Fibroblast of skin of right quadriceps (primary cell): ENCODE measurements at regions not wholly inside any gene's neighbourhood (a gene's known extent, or its start where the extent isn't known, plus 50 kb on each side); places are given as distances from the start of the nearest gene placed in this dataset.
A peak's percentile ranks its signal among the peaks of the same experiment; 100 is the strongest.
"Not testable (repeated sequence)": the region's sequence is repeated elsewhere in the genome, so short reads cannot be mapped to it uniquely, and the experiment has no call there.

Source experiments
- DNase-seq: peaks from one replicate; pipeline ENCODE4 v3.0.0-alpha.2; 2013

GRCh38 chr6:126673749-126674148, 333.8 kb downstream of the CENPW start:
- DNase-seq = not testable (repeated sequence)

DNA sequence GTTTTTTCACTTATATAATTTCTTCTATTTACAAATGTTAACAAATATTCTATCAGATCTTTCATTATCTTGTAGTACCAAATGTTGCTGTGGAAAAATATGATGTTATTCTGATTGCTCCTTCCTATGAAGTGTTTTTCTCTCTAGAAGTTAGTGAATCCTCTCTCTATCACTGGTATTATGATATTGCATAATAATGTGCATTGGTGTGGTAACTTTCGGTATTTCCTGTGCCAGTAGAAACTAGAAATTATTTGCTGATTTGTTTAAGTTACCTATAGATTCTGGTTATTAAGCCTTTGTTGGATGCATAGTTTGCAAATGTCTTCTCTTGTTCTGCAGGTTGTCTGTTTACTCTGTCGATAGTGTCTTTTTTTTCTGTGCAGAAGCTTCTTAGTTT, 342.5 kb downstream of the CENPW start:
- no peak for DNase-seq

- no peak for DNase-seq
Observed at GRCh38 chr6:126685182-126685581, 345.3 kb downstream of the CENPW start.

- DNase-seq = peak; percentile 38
Observed at GRCh38 chr6:126696921-126697693, 357.2 kb downstream of the CENPW start.

DNA sequence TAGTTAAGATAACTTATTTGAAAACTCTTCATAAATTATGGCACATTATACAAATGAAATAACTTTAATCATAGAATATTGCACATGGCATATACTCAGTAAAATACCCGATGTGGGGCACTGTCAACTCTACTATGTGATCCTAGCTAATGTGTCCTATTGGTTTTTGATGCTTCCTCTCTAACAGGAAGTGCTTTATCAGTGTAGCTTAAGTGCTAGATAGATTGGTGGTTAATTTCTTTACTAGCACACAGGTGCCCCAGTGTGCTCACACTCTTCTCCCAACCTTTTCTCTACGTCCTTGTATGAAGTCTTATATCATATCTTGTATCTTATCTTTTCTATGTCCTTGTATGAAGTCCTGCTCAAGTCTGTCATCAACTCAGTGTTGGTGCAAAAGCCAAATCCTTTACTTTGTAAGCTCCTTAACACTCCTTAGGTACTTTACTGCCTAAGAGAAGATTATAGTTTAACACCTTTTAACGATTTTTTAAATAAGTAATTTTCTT, 358.9 kb downstream of the CENPW start:
- DNase-seq = no peak

DNA sequence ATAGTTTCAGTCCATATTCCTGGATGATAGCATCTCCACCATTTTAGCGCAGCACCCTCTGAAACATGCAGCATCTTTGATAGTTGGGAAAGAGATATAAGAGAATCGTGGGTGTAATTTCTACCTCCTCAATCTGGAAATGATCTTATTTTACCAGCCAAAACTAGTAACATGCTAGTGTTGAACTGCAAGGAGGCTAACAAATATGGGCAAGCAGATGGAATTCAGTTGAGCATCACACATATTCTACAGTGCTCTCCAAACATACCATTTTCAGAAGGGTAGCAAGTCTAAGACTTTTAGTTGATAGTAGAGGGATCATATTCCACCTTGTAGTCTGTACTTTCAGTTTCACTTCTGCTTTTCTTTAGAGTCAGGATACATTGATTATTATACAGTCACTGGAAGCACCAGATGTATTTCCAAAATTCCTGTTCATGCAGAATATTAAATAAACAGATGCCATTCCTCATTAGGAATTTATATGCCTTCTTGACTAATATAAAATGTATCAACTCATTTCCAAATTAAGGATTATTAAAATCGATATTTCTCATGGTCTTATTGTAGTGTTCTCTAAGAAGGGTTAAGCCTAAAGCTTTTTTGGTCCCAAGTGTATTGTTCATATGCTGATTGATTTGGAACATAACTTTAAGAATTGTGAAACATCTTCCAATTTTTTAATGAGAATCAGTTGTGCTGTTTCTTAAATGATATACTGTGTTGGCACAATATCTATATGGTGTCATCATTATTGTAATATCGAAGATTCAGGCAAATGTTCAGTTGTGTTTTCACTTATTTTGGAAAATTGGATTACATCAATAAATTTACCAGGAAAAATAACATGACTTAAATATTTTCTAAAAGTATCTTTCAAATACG, 362.0 kb downstream of the CENPW start:
- no peak for DNase-seq

DNA sequence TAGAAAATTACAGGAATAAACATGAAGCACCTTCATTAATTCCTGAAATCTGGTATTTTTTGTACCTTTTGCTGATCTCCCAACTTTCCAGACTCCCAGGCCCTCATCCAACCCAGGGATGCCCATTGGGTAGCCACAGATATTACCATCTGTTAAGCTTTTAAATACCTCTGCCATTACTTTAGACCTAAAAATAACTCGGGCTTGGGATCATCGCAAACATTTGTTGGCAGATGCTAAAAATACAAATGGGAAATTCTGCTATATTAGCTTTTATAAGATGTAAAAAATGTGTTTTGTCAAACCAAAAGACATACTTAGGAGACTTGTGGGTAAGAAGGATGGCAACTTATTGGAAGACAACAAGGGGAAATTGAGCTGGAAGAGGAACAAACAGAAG, 376.1 kb downstream of the CENPW start:
- peak; percentile 38 for DNase-seq

DNA sequence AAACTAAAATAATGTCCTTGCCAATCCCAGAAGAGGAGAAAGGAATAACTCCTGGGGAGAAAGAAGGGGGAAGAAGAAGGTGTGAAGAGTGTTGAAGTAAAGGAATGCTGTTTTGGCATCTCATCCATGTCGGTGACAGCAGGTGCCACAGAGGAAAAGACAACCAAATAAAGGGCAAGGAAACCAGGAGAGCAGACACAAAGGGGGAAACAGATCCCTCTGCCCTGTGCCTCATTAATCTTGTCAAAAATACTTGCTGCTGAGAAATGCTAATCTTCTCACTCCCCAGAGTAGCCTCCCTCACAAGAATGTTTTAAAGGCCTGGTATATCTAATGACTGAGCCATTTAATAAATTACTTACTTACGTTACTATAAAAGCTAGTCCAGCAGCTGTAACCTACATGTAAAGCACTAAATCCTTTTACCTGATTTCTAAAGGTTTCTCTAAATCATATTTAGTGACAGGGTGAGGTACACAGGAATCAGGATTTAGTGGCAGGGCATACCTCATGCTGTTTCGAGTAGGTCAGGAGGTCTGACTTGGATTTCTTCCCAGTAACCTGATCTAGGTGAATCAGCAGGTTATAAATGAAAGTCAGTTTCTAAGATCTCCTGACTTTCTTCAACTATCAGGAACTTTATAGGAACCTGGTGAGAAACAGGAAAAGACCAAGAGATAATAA, 377.1 kb downstream of the CENPW start:
- no peak for DNase-seq

GRCh38 chr6:126718600-126719327, 378.8 kb downstream of the CENPW start:
- no peak for DNase-seq

DNA sequence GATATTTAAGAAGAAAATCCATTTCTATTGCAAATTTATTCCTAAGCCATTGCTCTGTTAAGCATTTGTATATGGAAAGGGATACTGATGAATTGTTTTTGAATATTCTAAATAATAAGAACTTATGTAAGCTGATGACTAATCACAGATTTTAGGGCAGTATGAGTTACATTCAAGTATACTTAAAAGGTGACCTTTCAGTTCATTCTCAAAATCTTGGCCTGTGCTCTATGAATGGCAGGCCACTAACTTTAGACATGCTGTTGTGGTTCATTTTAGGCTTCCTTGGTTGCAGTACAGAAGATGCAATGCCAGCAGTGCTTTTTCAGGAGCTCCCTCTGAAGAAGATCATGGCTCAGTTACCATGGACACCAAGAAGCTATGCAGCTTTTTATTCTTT, 380.4 kb downstream of the CENPW start:
- DNase-seq = no peak

- peak; percentile 95 for DNase-seq
Observed at GRCh38 chr6:126721581-126722160, 381.8 kb downstream of the CENPW start.

DNA sequence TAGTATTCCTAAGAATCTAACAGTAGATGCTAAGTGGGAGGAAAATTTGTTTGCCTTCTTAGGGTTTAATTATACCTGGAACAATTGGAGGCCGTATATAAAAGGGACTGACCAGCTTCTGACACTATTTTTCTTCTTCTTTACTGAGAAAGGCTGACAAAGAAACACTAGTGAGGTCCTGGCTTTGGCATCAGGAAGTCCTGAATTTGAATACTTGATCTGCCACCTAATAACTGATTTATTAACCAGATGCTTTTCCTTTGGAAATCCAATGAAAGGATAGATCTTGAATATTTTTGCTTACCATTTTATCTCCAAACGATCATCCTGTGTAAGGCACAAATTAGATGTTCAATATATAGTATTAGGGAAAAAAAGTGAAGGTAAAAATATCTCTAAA, 382.5 kb downstream of the CENPW start:
- no peak for DNase-seq

DNA sequence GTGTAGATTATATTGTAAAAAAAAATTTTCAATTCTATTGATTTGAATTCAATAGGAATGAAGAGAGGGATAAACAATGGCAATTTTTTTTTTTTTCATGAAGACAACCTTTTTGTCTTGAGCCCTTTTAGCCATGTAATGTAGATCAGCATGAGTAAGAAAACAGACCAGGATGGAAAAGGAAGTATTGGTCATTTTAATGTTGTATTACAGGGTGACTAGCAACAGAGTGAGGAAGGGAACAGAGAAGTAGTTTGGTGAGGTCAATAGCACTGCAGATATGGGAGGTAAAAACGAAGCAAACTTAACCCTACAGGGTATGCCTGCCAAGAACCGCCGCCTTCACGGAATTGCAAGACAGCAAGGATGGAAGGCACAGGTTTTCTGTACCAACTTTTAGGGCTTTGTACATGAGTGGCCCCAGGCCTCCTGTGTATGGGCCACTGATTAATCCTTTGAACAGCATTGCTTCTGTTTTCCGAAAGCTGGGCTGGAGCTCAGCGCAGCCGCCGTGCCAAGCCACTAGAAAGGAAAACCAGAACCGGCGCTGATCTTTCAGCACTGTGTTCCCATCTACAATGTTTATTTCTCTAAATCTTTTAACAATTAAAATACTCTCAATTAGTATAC, 383.7 kb downstream of the CENPW start:
- DNase-seq = no peak

DNA sequence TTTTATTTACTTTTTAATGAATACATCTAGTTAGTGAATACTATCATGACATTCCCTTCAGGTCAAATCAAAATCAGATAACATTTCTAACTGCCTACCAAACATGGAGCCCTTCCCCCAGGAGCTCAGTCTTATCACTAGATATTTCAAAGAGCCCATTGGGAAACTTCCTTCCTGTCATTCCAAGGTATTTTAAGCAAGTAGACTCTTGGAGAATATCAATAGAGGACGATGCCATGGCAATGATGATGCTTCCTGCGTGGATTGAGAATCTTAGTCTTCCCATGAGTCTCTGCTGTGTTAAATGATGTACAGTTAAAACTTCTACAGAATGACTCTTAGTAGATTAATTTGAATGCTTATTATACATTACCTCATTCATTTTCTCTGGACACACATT, 384.9 kb downstream of the CENPW start:
- no peak for DNase-seq

DNA sequence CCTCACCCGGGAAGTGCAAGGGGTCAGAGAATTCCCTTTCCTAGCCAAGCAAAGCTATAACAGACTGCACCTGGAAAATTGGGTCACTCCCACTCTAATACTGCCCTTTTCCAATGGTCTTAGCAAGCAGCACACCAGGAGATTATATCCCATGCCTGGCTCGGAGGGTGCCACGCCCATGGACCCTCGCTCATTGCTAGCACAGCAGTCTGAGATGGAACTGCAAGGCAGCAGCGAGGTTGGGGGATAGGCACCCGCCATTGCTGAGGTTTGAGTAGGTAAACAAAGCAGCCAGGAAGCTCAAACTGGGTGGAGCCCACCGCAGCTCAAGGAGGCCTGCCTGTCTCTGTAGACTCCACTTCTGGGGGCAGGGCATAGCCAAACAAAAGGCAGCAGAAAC, 386.5 kb downstream of the CENPW start:
- DNase-seq = not testable (repeated sequence)

GRCh38 chr6:126738146-126738545, 380.3 kb upstream of the RSPO3 start:
- no peak for DNase-seq

DNA sequence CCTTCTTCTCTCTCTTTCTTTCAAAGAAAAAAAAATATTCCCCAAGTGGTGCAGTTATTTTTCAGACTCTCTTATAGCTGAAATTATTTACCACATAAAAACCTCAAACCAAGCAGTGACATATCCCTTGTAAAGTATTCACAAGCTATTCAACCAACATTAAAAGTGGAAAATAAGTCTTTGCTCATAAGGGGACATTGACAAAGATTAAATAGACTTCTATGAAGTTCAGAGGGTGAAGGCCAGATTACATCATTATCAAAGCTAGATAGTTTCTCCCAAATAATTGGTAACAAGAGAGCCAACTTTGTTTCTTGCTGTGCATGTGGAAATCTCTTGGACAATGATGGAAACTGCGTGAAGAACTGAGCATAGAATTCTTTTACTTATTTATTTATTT, 379.8 kb upstream of the RSPO3 start:
- DNase-seq = no peak

GRCh38 chr6:126743076-126743475, 375.4 kb upstream of the RSPO3 start:
- DNase-seq = no peak

GRCh38 chr6:126747728-126748540, 370.5 kb upstream of the RSPO3 start:
- peak; percentile 74 for DNase-seq

GRCh38 chr6:126753606-126754005, 364.9 kb upstream of the RSPO3 start:
- DNase-seq = peak; percentile 24

DNA sequence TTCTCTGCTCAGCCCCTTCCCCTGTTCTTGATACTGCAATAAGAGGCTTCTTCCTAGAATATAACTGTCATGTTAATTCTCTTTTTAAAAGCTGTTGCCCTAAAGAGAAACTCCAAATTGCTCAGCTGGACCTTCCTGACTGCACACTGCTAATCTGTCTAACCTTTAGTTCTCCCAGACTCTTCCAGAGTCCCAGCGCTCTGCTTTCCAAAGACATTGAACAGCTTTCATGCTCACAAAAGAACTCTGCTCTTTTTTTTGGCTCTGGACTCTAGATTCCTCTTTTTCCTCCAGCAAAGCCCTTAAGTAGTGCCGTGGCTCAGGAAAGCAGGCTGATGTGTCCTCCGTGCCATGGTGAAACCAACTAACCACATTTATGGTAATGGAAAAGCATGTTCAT, 356.6 kb upstream of the RSPO3 start:
- no peak for DNase-seq
